ELF-1 (cell line): ENCODE measurements at regions not wholly inside any gene's neighbourhood (a gene's known extent, or its start where the extent isn't known, plus 50 kb on each side); places are given as distances from the start of the nearest gene placed in this dataset.

Experiments
- DNase-seq: peaks from one replicate; pipeline ENCODE4 v3.0.0-alpha.2; 2016; ENCODE audit warnings: low read depth, low spot score

DNA sequence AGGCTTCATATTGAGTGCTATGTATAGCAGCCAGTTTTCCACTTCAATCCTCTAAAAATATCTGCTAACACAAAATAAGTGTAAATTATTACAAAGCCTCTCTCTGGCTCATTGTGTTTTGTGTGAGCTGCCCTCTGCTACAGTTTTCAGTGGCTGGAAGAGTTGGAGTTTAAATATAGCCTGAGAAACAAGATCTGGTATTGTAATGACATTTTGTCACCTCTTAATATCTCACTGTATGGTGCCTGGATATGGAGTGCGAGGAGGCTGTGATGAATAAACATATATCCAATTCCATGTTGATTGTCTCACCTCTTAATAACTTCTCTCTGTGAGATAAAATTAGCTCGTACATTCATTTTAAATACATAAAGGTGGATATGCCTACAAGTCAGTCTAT lies 269.7 kb downstream of the FLRT2 start:
- no peak for DNase-seq

DNA sequence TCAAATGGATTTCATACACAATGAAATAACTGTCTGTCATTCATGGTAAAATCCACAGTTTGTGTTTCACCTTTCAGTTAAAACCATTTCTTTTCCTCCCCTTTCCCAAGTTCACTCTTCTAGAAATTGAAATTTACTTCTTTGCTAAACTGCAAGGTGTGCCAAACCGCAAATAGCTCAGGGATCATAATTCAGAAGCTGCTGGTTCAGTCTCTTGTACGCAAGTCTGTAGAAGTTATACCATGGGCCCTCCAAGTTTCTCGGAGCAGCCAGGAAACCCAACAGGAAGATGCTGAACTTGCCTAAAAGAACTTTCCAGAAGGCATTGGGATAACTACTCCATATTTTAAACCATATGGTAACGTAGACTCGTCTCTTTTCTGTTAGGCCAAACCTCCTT lies 268.9 kb downstream of the FLRT2 start:
- DNase-seq: no peak

DNA sequence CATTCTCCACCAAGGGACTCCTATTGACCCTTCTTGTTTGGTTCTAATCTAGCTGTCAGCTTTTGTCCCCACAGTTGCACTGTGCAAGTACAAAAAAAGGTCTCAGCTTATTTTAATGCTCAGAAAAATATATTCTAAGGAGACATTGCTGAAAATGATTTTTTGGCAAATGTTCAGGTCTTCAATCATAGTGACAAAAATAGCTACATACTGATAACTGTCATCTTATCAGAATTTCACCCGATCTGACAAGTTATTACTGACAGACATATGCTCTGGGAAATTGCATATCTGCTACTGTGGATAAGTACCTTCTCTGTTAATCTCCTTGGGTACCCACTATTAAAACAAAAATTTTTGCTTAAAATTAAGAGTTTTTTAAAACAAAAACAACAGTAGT lies 263.6 kb downstream of the FLRT2 start:
- DNase-seq: no peak

DNA sequence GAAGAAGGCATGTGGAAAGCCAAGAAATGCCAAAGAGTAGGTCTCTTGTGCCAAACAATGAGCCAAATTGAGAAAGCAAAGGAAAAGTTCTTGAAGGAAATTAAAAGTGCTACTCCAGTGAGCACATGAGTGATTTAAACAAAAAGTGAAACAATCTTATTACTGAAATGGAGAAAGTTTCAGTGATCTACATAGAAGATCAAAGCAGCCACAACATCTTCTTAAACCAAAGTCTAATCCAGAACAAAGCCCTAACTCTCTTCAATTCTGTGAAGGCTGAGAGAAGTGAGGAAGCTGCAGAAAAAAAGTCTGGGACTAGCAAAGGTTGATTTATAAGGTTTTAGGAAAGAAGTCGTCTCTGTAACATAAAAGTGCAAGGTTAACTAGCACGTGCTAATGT lies 259.6 kb downstream of the FLRT2 start:
- no peak for DNase-seq

DNA sequence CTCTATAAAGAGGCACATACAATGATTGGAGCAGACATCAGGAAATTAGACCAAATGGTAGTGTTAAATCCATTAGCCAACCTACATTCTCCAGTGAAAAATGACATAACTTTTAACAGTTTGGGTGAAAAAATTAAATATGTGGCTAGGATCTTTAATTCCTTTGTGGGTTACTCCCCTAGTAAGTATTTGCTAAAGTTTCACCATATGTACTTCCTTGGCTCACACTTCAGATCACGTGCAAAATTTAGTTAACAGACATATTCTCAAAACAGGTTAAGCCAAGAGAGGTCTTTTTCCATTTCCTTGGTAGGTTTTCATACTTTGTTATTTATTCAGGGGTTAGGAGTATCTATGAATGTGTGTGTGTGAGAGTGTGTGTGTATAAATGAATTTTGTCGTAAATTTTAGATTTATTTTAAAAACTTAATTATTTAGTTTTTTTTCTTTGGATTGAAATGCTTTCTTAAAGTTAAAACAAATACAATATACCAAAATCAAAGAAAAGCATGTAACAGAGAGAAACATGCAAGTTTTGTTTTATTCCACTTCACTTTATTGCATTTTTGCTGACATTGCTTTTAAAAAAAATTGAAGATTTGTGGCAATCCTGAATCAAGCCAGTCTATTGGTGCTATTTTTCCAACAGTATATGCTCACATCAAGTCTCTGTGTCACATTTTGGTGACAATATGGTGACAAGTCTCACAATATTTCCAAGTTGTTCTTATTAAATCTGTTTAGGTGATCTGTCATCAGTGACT lies 258.7 kb downstream of the FLRT2 start:
- no peak for DNase-seq

DNA sequence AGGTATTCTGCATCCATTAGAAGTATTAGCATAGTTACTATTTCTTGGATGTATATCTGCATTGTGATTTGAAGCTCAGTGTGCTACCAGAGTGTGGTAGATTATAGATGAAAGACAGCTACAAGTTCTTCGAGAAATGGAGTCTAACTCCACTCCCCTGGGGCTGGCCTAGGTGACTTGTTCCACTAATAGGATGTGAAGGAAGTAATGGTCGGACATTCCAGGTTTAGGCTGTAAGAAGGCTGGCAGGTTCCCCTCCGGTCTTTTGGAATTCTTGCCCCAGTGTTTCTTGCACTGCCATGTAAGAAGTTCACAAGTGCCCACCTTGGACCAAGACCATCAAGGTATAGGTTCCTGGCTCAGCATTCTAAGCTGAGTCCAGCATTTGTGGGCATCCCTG lies 236.4 kb downstream of the FLRT2 start:
- DNase-seq: no peak

DNA sequence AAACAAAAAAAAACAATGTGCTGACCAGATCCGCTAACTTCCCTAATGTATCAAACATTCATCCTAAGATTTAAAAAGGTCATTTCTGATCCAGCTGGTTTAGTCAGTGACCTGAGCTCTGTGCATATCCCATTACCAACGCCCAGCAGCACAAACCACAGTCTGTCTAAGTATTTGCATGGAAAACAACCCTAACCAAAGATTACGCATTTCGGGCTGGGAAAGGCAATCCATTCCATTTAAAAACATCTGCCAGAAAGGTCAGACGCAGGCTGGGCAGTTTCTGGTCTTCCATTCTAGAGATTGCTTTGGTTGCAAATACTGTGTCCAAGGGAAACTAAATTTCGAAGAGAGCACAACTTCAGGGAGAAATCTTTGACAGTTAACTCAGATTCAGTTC lies 234.9 kb downstream of the FLRT2 start:
- DNase-seq: no peak

DNA sequence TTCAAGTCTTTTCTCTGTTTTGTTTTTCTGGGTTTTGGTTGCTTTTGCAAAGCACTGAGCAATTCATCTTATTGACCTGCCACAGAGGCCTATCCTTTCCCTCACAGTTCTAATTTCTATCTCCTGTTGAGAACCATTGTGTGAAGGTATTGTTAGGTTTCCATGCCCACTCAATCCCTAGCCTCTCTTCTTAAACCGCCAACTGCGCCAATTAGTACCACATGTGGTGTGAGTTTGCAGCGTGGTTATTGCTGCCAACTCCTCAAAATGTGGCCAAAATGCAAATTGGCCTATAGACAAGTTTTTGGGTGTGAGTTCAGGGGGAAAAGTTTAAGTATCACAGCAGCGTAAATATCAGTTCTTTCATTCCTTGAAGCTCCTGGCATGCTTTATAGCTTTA lies 232.6 kb downstream of the FLRT2 start:
- DNase-seq: peak; percentile 2

DNA sequence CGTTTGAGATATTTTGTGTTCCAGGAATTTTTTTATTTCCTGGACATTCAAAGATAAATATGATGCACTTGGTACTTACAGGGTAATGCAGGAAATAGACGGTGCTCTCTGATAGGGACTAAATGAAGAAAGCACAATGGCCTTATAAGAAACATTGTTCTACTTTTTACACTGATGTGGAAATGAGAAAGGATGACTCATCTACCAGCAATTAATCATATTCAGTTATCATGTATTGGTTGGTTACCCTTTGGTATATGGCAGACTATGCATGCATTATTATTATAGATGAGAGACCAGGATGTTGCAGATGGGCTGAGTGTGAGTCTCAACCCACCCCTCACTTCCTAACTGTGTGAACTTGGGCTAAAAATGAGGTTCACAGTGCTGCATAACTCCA lies 222.2 kb downstream of the FLRT2 start:
- no peak for DNase-seq

DNA sequence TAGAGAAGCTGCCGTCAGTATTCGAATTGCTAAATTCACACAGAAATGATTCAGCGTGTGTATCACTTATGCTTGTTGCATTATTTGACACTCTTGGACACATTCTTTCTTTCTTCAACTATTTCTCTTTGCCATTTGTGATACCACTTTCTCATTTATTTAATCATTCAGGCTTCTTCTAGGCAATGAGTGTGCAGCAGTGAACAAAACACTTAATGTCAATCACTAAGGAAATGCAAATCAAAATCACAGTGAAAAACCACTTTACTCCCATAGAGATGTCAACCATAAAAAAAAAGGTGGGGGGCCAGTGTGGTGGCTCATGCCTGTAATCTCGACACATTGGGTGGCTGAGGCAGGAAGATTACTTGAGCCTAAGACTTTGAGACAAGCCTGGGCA lies 214.6 kb downstream of the FLRT2 start:
- no peak for DNase-seq

DNA sequence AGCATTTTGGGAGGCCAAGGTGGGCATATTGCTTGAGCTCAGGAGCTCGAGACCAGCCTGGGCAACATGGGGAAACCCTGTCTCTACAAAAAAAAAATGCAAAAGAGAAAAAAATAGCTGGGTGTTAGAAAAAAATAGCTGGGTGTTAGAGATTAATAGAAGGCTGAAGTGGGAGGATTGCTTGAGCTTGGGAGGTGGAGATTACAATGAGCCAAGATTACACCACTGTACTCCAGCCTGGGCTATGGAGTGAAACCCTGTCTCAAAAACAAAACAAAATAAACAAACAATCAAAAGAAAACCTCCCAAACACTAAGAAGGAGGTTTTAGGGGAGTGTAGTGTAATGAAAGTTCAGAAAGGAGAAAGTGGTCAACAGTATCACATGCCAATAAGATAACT lies 202.1 kb downstream of the FLRT2 start:
- DNase-seq: no peak

DNA sequence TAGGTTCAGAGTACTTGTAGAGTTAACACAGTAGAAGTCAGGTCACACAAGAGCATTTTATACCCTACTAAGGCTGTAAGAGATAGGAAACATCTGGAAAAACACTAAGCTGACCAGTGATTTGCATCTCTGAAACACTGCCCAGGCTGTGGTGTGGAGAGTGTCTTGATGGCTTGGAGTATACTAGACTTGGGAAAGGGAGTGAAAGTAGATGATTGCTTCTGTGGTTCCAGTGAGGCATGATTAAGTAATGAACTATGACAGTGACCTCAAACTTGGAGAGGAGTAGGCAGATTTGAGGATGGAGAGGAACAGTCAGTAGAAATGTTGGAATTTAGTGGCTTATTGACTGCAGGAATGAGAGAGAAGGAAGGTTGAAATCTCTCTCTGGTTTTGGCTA lies 201.2 kb downstream of the FLRT2 start:
- DNase-seq: no peak

DNA sequence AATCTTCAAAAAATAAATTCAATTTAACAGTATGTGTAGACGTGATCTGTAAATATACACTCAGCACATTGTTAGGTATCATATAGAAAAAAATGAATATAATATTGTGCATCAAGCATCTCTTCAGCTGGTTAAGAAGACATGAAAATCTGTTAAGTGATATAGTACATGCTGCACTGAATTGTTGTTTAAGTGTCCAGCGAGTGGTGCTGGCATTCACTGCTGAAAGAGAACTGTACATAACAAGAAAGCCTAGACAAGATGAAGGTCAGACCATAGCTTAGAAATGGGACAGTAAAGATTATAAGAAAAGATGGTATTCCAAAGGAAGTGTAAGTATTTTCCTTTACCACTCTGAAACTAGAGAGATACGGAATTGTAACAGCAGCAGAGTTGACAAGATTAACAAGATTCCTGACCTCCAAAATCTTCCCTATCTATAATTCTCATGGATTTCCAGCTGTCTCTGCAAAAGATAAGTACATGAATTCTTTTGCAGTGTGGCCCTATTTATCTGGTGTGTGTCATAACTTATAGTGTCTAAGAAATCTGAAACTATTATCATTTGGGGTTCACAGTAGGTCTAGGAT lies 198.6 kb downstream of the FLRT2 start:
- DNase-seq: no peak

DNA sequence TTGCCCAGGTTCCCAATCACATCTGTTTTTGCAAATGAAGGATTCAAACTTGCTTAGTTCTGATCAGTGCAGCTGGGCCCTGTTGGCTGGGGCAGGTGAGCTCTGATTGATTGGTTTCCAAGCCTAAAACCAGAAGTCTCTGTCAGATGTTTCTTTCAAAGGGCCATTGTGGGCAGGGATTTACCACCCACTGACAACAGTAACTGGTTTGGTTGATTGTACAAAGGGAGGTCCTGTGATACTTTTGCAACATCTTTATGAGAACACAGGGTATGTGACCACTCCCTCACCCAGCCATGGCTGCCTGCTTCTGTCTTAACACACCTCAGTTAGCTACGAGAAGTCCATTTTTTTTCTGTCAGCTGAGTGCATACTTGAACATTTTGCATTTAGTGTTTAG lies 184.1 kb downstream of the FLRT2 start:
- peak; percentile 37 for DNase-seq

DNA sequence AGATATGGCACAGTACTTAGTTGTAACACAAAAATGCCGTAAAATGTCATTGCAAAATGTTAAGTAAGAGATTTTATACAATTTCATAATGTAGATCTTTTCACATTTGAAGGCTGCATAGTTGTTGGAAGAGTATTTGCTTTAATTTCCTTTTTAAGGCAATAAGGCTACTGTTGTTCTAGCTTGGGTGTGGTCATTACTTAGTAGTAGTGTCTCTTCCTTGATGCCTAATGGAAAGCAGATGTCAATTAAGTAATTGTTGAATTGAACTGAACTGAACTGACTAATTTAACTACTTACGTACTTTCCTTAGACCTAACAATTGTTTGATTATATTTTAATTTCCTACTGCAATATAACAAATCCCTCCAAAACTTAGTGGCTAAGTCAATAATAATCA lies 181.7 kb downstream of the FLRT2 start:
- DNase-seq: no peak
